Astrocyte (in vitro differentiated cells and primary cell): ENCODE measurements at regions not wholly inside any gene's neighbourhood (a gene's known extent, or its start where the extent isn't known, plus 50 kb on each side); places are given as distances from the start of the nearest gene placed in this dataset.

ENCODE experiments used
- DNase-seq: peaks from one replicate; pipeline ENCODE4 v3.0.0-alpha.2; 2010; ENCODE audit warnings: low read depth
- FAIRE-seq: peaks from 2 replicates; lab custom pipeline; 2011; peaks lifted over from hg19 to GRCh38; lab: Jason Lieb, UNC
- H2AFZ ChIP-seq: 2 replicates; pipeline ENCODE4 v1.6.0; 2012; ENCODE audit warnings: low read depth, low read length, inconsistent platforms
- H3K27ac ChIP-seq: 2 replicates; pipeline ENCODE4 v1.5.1; 2011; ENCODE audit warnings: low read depth, low read length, inconsistent platforms
- H3K27me3 ChIP-seq: 2 replicates; pipeline ENCODE4 v1.6.0; 2011; ENCODE audit warnings: low read length, inconsistent platforms; ENCODE audit not compliant: insufficient read depth
- H3K36me3 ChIP-seq: 2 replicates; pipeline ENCODE4 v1.5.1; 2011; ENCODE audit warnings: low read length, inconsistent platforms; ENCODE audit not compliant: insufficient read depth
- H3K4me1 ChIP-seq: 2 replicates; pipeline ENCODE4 v1.5.1; 2011; ENCODE audit warnings: low read length, inconsistent platforms; ENCODE audit not compliant: insufficient read depth
- H3K4me2 ChIP-seq: 2 replicates; pipeline ENCODE4 v1.6.0; 2012; ENCODE audit warnings: low read length, inconsistent platforms
- H3K4me3 ChIP-seq: 2 replicates; pipeline ENCODE4 v1.5.1; 2011; ENCODE audit warnings: low read depth, mild to moderate bottlenecking, low read length, inconsistent platforms; ENCODE audit not compliant: insufficient read depth
- H3K79me2 ChIP-seq: 2 replicates; pipeline ENCODE4 v1.6.0; 2012; ENCODE audit warnings: mild to moderate bottlenecking, low read length, inconsistent platforms; ENCODE audit not compliant: insufficient read depth
- H3K9ac ChIP-seq: 2 replicates; pipeline ENCODE4 v1.6.0; 2012; ENCODE audit warnings: mild to moderate bottlenecking, low read length, inconsistent platforms
- H3K9me3 ChIP-seq: 2 replicates; pipeline ENCODE4 v1.5.1; 2012; ENCODE audit warnings: low read depth, mild to moderate bottlenecking, low read length, inconsistent platforms; ENCODE audit not compliant: insufficient read depth
- H4K20me1 ChIP-seq: 2 replicates; pipeline ENCODE4 v1.6.0; 2012; ENCODE audit warnings: low read length, inconsistent platforms; ENCODE audit not compliant: insufficient read depth
- H3K27ac Mint-ChIP-seq: one replicate; pipeline ENCODE4 v1.8.0; 2021; ENCODE audit warnings: mild to moderate bottlenecking, mixed read lengths; ENCODE audit not compliant: unreplicated experiment
- H3K27me3 Mint-ChIP-seq: one replicate; pipeline ENCODE4 v1.8.0; 2021; ENCODE audit warnings: low read depth, mixed read lengths; ENCODE audit not compliant: unreplicated experiment
- H3K36me3 Mint-ChIP-seq: one replicate; pipeline ENCODE4 v1.8.0; 2021; ENCODE audit warnings: low read depth, mixed read lengths; ENCODE audit not compliant: unreplicated experiment
- H3K4me1 Mint-ChIP-seq: one replicate; pipeline ENCODE4 v1.8.0; 2021; ENCODE audit warnings: low read depth, mixed read lengths; ENCODE audit not compliant: unreplicated experiment
- H3K4me3 Mint-ChIP-seq: one replicate; pipeline ENCODE4 v1.8.0; 2021; ENCODE audit warnings: mild to moderate bottlenecking, moderate library complexity, mixed read lengths; ENCODE audit not compliant: unreplicated experiment
- H3K9me3 Mint-ChIP-seq: one replicate; pipeline ENCODE4 v1.8.0; 2021; ENCODE audit warnings: mild to moderate bottlenecking, mixed read lengths; ENCODE audit not compliant: unreplicated experiment
- EZH2 ChIP-seq: IDR thresholded peaks from 2 replicates; pipeline ENCODE4 v1.6.1; 2012; ENCODE audit warnings: mild to moderate bottlenecking, low read length, inconsistent platforms; ENCODE audit not compliant: insufficient read depth
- TF ChIP-seq, protein P1 (sequence below): IDR thresholded peaks from 2 replicates; pipeline ENCODE4 v1.5.1; 2011; ENCODE audit warnings: low read depth, mild to moderate bottlenecking, inconsistent platforms, low read length, moderate library complexity; ENCODE audit not compliant: insufficient read depth

DNA sequence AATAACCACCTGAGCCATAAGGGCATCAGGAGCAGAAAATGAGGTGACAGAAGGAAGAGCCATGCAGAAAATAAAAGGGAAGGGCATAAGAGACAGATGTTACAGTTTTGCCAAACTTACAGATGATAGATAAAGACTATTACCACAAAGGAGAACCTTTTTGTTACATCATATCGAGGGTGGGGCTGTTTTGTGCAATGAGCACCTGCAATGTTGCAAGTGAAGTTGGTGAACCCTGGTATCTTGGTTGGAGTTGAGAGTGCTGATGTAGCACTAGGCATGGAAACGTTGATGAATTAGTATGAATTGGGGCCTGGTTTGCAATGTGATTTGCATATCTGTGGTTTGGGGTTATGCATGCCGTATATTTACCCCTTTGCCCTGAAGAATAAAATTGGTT lies 119.8 kb upstream of the TEX13D start:
- Histone ChIP-seq H4K20me1 (no peaks in the 10 kb centered on the region), H3K27ac (no peak overlapping the region), H3K79me2 (no peaks in the 10 kb centered on the region), H3K4me3 (no peak overlapping the region), H3K4me2 (no peak overlapping the region), H3K27me3 (no peaks in the 10 kb centered on the region), H3K9ac (no peak overlapping the region), H3K9me3 (no peaks in the 10 kb centered on the region), H2AFZ (no peak overlapping the region), H3K4me1 (peaks cover 3% of the 10 kb centered on the region), H3K36me3 (no peaks in the 10 kb centered on the region)
- Mint-ChIP-seq H3K27me3 (no peaks in the 10 kb centered on the region), H3K4me3 (no peak overlapping the region), H3K36me3 (no peaks in the 10 kb centered on the region), H3K4me1 (peaks cover 14% of the 10 kb centered on the region), H3K9me3 (no peaks in the 10 kb centered on the region), H3K27ac (no peak overlapping the region)
- no peak for TF ChIP-seq EZH2
- TF ChIP-seq, protein P1, sequence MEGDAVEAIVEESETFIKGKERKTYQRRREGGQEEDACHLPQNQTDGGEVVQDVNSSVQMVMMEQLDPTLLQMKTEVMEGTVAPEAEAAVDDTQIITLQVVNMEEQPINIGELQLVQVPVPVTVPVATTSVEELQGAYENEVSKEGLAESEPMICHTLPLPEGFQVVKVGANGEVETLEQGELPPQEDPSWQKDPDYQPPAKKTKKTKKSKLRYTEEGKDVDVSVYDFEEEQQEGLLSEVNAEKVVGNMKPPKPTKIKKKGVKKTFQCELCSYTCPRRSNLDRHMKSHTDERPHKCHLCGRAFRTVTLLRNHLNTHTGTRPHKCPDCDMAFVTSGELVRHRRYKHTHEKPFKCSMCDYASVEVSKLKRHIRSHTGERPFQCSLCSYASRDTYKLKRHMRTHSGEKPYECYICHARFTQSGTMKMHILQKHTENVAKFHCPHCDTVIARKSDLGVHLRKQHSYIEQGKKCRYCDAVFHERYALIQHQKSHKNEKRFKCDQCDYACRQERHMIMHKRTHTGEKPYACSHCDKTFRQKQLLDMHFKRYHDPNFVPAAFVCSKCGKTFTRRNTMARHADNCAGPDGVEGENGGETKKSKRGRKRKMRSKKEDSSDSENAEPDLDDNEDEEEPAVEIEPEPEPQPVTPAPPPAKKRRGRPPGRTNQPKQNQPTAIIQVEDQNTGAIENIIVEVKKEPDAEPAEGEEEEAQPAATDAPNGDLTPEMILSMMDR = no peak
- DNase-seq (peak; percentile 10), FAIRE-seq (peak; percentile 86)

DNA sequence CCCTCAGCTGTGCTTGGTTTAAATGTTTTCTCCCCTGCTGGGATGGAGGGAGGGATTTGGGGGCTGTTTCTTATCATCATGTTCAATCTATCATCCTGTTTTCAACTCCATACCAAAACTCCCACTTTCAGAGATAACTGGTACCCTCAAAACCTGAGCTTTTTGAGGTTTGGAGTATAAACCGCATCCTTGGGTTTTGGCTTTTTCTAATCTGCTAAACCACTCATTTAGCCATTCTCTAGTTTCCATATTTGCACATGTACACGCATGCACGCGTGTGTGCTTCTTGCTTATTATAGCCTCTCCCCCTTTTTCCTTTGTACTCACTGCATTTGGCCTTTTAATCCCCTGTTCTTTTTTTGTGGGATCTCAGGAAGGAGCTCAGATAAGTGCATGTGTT lies 116.7 kb upstream of the TEX13D start:
- Mint-ChIP-seq H3K27ac (no peak overlapping the region), H3K4me1 (peaks cover 22% of the 10 kb centered on the region), H3K36me3 (no peaks in the 10 kb centered on the region), H3K27me3 (no peaks in the 10 kb centered on the region), H3K9me3 (no peaks in the 10 kb centered on the region), H3K4me3 (no peak overlapping the region)
- H3K36me3 ChIP-seq = no peaks in the 10 kb centered on the region
- no peak overlapping the region for H3K4me3 ChIP-seq
- H3K9ac ChIP-seq = no peak overlapping the region
- peaks cover 7% of the 10 kb centered on the region for H3K4me1 ChIP-seq
- no peaks in the 10 kb centered on the region for H3K79me2 ChIP-seq
- no peak overlapping the region for H2AFZ ChIP-seq
- TF ChIP-seq, protein P1 = no peak
- TF ChIP-seq EZH2 = no peak
- H3K4me2 ChIP-seq = no peak overlapping the region
- H3K9me3 ChIP-seq = no peaks in the 10 kb centered on the region
- no peak overlapping the region for H3K27ac ChIP-seq
- DNase-seq = no peak
- H3K27me3 ChIP-seq = no peaks in the 10 kb centered on the region
- no peak for FAIRE-seq
- H4K20me1 ChIP-seq = no peaks in the 10 kb centered on the region

DNA sequence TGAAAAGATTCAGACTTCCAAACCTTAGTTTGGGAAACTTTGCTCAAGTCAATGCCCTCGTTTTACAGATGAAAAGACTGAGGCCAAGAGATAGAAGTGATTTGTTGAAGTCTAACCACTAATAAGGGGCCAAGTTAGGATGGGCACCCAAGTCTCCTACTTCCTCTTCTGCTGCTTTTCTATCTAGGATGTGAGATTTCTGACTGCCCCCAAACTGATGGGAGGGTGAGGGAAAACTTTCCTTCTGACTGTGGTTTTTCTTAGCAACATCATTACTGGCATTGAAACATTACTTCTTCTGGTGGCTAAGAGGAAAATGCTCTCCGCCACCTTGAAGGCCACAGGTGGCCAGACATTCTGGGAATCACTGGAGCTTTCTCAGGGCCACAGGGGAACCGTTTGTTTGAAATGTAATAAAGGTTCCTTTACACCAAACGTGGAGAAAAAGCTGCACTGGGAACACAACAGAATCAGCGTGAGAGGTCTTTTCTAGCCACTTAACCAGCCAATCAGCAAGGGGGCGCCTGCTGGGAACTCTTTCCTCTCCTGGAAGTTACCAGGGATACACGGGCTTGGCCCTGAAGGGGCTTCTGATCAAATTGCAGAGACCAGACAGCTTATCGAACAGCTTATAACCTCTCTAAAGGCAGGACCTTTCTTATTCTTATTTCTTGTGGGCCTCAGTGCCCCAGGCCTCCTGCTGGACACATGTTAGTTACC lies 115.9 kb upstream of the TEX13D start:
- Histone ChIP-seq H3K36me3 (no peaks in the 10 kb centered on the region), H3K9me3 (no peaks in the 10 kb centered on the region), H3K79me2 (no peaks in the 10 kb centered on the region), H3K4me2 (no peak overlapping the region), H3K4me3 (no peak overlapping the region), H3K4me1 (peaks cover 7% of the 10 kb centered on the region), H2AFZ (no peak overlapping the region), H3K9ac (no peak overlapping the region), H3K27me3 (no peaks in the 10 kb centered on the region), H4K20me1 (no peaks in the 10 kb centered on the region), H3K27ac (no peak overlapping the region)
- peaks cover 22% of the 10 kb centered on the region for H3K4me1 Mint-ChIP-seq
- H3K4me3 Mint-ChIP-seq = no peak overlapping the region
- DNase-seq (no peak), FAIRE-seq (peak; percentile 80)
- peak overlapping the region; percentile 94 for H3K27ac Mint-ChIP-seq
- no peaks in the 10 kb centered on the region for H3K36me3 Mint-ChIP-seq
- no peak for TF ChIP-seq EZH2
- TF ChIP-seq, protein P1 = no peak
- H3K9me3 Mint-ChIP-seq = no peaks in the 10 kb centered on the region
- H3K27me3 Mint-ChIP-seq = no peaks in the 10 kb centered on the region
